Occipital lobe (tissue), 1 donor: ENCODE measurements at regions not wholly inside any gene's neighbourhood (a gene's known extent, or its start where the extent isn't known, plus 50 kb on each side); places are given as distances from the start of the nearest gene placed in this dataset.
"Not testable (repeated sequence)": the region's sequence is repeated elsewhere in the genome, so short reads cannot be mapped to it uniquely, and the experiment has no call there.

Experiments
- DNase-seq: peaks from one replicate; lab custom pipeline; 2025; lab: John Stamatoyannopoulos, UW

- DNase-seq = not testable (repeated sequence)
Measured at GRCh38 chr2:114132050-114132449, 242.2 kb downstream of the ACTR3 start.

- no peak for DNase-seq
Measured at GRCh38 chr2:114134146-114134545, 244.3 kb downstream of the ACTR3 start.

DNA sequence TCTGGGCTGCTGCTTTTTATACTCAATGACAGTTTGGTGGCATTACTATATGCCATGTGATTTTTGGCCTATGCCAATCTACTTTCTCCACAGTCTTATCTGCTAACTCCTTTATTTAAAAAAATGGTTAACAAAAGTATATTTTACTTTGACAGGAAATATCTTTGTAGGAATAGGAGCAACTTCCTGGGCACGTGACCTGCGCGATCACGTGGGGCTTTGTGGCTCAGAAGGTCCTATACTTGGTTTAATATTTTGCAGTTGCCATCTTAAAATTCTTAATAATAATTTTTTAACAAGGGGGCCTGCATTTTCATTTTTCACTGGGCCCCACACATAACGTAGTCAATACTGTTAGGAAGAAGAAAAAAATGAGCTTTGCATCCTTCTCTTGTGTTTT is 249.7 kb downstream of the ACTR3 start:
- DNase-seq = no peak

- no peak for DNase-seq
Measured at GRCh38 chr2:114156366-114157056, 266.6 kb downstream of the ACTR3 start.

GRCh38 chr2:114157057-114157385 is 267.1 kb downstream of the ACTR3 start:
- DNase-seq = no peak

DNA sequence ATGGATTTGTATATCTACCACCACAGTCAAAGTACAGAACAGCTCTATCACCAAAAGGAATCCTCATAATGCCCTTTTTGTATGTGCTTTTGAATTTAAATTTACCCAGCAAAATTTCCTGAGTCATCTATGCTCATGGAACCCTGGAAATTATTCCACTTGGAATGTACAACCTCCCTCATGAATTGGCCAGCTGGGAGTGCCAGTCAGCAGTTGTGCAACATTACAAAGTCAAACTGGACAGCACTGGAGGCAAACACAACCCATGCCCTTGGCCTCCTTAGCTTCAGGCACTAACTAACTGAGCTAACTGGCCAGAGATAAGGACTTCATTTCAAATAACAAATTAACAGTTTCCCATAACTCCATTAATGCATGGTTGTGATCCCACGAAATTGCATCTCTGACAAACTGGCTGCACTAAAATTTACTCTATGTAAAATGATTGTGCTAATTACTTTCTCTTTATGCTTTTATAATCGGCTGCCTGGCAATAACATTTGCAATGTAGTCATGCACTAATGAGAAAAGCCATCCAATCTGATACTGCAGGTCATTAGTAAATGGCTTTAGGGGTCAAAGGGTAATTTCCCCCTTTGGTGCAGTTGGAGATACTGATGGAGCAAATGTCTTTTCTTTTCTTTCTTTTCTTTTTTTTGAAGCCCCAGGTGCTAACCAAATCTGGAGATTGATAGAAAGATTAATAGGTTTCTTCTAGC is 270.5 kb downstream of the ACTR3 start:
- DNase-seq = no peak

- no peak for DNase-seq
Measured at GRCh38 chr2:114161371-114161770, 271.5 kb downstream of the ACTR3 start.

DNA sequence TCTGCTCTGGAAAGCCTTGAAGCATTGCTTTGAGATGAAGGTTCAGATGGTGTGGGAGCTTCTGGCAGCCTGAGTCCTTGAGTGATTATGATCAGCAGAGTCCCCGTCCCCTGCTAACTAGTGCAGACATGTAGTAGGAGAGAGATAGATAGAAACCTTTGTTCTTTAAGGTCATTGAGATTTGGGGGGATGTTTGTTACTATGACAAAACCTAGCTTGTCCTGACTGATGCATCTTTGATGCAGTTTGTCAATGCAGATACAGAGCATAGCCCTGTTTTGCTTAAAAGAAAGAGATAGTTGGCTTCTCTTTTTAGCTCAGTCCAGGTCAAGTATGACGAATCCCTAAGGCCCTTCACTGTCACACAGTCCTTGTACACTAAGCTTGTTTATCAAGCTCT is 274.6 kb upstream of the DPP10 start:
- no peak for DNase-seq

- no peak for DNase-seq
Measured at GRCh38 chr2:114170070-114170469, 272.4 kb upstream of the DPP10 start.

DNA sequence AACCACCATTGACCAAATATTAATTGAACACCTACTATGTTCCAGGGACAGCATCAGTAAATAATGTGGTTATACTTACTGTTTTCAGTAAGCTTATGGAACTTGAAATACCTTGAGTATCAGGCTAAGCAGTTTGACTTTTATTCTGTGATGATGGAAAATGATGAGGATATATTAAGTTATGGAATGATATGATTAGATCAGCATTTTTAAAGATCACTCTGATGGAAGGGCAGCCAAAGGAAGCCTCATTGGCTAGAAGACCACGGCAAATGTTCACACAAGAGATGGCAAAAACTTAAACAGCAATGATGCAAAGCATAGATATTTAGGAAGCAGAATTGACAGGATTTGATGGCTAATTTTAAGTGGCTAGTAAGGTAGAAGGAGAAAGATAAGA is 266.9 kb upstream of the DPP10 start:
- no peak for DNase-seq

DNA sequence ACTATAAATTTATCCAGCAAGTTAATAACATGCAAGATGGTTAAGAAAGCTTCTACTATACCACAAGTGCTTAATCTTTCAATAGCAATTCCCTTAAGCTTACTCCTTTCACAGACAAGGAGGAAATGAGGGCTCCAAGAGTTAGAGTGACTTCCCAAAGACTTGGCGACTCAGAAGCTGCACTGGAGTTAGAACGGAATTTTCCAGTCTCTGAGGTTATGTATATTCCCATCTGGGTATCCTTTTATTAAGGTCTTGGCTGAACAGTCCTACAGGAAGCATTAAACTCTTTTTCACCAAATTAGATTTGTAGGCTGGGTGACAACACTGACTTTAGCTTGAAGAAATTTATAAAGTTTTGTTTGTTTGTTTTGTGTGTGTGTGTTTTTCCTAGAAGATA is 256.9 kb upstream of the DPP10 start:
- no peak for DNase-seq

DNA sequence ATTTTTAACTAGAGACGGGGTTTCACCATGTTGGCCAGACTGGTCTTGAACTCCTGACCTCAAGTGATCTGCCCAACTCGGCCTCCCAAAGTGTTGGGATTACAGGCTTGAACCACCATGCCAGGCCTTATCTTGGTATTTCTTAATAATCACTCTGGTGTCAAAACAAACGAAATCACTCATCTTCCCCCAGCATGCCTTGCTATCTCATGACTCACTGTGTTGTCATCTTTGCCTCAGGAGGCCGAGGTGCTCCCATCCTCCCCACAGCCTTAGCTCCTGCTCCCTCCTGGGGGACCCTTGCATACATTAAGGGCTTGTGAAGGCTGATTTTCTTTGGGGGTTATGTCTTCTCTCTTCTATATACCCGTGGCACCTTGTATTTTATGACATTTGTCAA is 250.1 kb upstream of the DPP10 start:
- no peak for DNase-seq

DNA sequence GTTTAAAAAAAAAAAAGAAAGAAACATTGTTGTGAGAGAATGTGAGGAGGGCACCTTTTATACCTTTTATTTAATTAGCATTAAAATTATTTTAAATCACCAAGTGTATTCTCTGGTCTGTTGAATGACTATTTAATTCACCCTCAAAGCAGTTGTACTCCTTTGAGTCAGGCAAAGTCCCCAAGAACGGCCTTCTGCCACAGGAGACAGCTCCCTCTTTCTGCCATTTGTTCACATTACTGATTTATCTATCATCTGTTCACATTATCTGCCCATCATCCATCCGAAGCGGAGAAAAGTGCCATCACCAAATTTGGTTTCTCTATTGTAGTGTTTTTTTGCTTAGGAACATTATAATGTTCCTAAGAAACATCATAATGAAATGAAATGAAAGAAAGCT is 240.7 kb upstream of the DPP10 start:
- DNase-seq = no peak

DNA sequence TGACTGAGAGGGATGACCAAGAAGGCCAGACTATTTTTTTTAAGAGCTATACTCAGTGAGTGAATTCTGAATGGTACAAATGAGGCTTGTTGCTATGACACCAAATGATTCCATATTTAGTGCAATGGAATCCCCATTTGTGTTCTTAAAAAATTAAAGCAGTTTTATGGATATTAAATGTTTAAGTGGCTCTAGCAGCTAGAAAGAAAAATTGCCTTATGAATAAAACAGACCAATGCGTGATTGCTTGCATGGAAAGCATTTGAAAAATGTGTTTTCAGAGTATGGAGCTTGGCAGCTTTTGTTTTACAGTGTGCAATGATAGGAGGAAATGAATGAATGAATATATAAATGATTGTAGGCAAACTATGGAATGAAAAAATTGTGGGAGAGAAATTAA is 238.8 kb upstream of the DPP10 start:
- no peak for DNase-seq

DNA sequence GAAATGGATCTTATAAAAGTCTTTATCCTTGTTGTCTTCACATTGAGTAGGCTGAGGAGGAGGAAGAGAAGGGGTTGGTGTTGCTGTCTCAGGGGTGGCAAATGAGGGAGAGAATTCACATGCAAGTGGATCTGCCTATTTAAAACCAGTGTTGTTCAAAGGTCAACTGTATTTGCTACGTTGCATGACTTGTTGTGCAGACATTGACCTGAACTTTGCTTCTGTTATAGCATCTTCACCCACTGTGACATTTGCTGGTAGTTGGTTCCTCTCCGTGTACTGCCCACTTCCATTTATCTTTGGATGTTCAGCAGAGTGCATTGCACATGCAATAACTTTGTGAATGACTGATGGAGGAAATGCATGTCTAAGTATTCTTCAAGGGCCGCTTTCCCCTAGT is 228.6 kb upstream of the DPP10 start:
- DNase-seq = no peak

DNA sequence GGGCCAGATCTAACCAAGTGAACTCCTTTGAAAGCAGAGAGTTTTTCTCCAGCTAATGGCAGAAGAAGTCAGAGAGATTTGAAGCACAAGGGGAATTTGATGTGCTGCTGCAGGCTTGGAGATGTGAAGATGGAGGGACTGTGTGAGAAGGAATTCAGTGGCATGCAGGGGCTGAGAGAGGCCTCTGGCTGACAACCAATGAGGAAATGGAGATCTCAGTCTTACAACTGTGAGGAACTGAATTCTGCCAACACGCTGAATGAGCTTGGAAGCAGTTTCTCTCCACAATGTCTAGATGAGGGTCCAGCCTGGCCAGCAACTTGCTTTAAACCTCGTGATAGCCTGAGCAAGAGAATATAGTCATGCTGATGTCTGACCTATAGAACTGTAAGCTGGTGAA is 224.1 kb upstream of the DPP10 start:
- no peak for DNase-seq

DNA sequence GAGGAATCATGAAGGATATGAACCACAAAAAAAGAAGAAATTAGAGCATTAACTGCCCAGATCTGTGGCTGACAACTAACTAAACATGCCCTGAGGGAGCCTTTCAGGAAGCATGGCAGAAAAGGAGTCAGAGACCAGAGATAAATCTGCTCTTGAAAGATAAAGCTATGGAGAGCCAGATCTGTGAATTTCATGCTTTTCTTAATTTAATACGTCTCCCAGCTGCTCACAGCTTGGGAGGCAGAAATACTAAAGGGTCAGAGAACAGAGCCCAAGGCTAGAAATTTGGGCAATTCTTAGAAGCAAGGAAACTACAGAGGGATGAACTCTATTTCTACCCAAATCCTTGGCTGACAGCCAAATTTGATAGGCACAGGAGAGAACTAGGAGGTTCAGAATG is 223.0 kb upstream of the DPP10 start:
- no peak for DNase-seq

DNA sequence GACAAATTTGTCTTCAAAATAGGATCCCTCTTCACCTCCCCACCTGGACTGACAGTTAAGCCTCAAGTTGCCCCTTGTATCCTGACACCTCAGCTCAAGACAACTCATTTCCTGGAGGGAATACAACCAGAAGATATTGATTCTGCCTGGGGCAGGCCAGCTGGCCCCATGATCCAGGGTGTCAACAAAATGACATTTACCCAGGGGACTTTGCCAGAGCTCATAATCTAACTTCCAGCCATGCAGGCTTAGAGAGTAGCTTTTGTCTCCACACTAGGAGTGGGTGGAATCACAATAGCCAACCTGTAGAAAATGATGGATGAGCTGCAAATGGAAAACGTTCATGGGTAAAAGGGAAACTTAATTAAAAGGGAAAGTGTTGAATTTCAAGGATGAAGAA is 220.1 kb upstream of the DPP10 start:
- DNase-seq = no peak

DNA sequence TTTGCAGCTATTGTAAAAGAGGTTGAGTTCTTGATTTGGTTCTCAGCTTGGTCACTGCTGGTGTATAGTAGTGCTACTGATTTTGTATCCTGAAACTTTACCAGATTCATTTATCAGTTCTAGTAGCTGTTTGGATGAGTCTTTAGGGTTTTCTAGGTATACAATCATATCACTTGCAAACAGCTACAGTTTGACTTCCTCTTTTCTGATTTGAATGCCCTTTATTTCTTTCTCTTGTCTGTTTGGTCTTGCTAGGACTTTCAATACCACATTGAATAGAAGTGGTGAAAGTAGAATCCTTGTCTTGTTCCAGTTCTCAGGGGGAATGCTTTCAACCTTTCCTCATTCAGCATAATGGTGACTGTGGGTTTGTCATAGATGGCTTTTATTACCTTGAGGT is 210.5 kb upstream of the DPP10 start:
- no peak for DNase-seq

DNA sequence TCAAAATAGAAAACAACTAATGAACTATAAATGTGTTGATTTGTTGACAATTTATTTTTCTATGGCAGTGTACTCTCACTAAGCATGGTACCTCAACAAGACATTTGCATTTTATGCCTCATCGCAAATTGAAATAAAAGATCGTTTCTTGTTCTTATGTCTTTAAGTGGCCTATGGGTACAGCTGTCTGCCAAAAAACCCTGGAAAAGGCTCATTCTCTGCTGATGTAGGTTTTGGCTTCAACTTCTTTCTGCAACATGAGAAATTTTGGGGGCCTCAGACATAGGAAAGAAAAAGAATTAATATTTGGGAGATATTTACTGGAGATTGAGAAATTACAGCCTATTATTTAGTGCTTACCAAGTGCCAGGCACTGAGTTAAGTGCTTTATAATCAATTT is 205.1 kb upstream of the DPP10 start:
- no peak for DNase-seq

GRCh38 chr2:114238910-114239559 is 203.4 kb upstream of the DPP10 start:
- DNase-seq = no peak

DNA sequence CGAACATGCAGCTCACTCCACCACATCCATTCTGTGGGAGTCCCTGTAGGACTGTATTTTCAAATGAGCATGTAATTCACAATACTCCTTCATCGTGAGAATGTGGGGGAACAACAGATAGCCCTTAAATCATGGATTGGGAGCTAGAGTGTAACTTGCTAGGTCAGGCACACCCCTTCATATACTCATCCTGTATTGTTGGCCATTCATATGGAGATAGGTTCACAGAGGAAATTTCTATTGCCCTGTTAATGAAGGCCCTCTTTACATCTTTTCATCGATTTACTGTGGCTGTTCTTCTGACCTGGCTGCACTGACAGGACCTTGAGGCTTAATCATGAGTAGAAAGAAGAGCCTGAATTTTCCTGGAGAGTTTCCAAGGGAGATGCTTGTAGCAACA is 193.8 kb upstream of the DPP10 start:
- no peak for DNase-seq

GRCh38 chr2:114252713-114253112 is 189.7 kb upstream of the DPP10 start:
- DNase-seq = no peak
